MM.1S (cell line): ENCODE measurements at regions not wholly inside any gene's neighbourhood (a gene's known extent, or its start where the extent isn't known, plus 50 kb on each side); places are given as distances from the start of the nearest gene placed in this dataset.

Source experiments
- DNase-seq: peaks from one replicate; pipeline ENCODE4 v3.0.0-alpha.2; 2015
- H2AFZ ChIP-seq: fragments of 300-600 bp; sonication (generic); 2 replicates; pipeline ENCODE4 v1.6.0; 2016; ENCODE audit warnings: antibody characterized with exemption, low read length
- H3F3A ChIP-seq: fragments of 300-600 bp; sonication (generic); 2 replicates; pipeline ENCODE4 v1.6.1; 2016; ENCODE audit warnings: mild to moderate bottlenecking, antibody characterized with exemption, low read length, moderate library complexity, mixed read lengths; ENCODE audit not compliant: insufficient read depth
- H3K27ac ChIP-seq: fragments of 300-600 bp; sonication (generic); 2 replicates; pipeline ENCODE4 v1.5.1; 2016; ENCODE audit warnings: mild to moderate bottlenecking, low read length
- H3K27me3 ChIP-seq: fragments of 300-600 bp; sonication (generic); replicated peaks from 2 replicates; pipeline ENCODE4 v1.6.0; 2016; ENCODE audit warnings: low read length; ENCODE audit not compliant: insufficient read depth
- H3K36me3 ChIP-seq: fragments of 300-600 bp; sonication (generic); replicated peaks from 2 replicates; pipeline ENCODE4 v1.6.1; 2016; ENCODE audit warnings: mild to moderate bottlenecking, low read length, mixed read lengths; ENCODE audit not compliant: insufficient read depth
- H3K4me1 ChIP-seq: fragments of 300-600 bp; sonication (generic); 2 replicates; pipeline ENCODE4 v1.6.1; 2016; ENCODE audit warnings: low read length, mixed read lengths
- H3K4me2 ChIP-seq: fragments of 300-600 bp; sonication (generic); 2 replicates; pipeline ENCODE4 v1.6.0; 2016; ENCODE audit warnings: low read depth, low read length
- H3K4me3 ChIP-seq: fragments of 300-600 bp; sonication (generic); 2 replicates; pipeline ENCODE4 v1.5.1; 2016; ENCODE audit warnings: low read length, mixed read lengths
- H3K79me2 ChIP-seq: fragments of 300-600 bp; sonication (generic); 2 replicates; pipeline ENCODE4 v1.6.1; 2016; ENCODE audit warnings: mixed run types, low read length, mixed read lengths
- H3K9ac ChIP-seq: fragments of 300-600 bp; sonication (generic); 2 replicates; pipeline ENCODE4 v1.6.1; 2016; ENCODE audit warnings: low read length, mixed read lengths
- H3K9me2 ChIP-seq: fragments of 300-600 bp; sonication (generic); replicated peaks from 2 replicates; pipeline ENCODE4 v1.6.1; 2016; ENCODE audit warnings: mild to moderate bottlenecking, low read length, mixed read lengths; ENCODE audit not compliant: insufficient read depth
- H3K9me3 ChIP-seq: fragments of 300-600 bp; sonication (generic); replicated peaks from 2 replicates; pipeline ENCODE4 v1.6.1; 2016; ENCODE audit warnings: mild to moderate bottlenecking, low read length, mixed read lengths; ENCODE audit not compliant: insufficient read depth
- H4K20me1 ChIP-seq: fragments of 300-600 bp; sonication (generic); 2 replicates; pipeline ENCODE4 v1.6.1; 2016; ENCODE audit warnings: mild to moderate bottlenecking, low read length, moderate library complexity, mixed read lengths; ENCODE audit not compliant: insufficient read depth
- CTCF ChIP-seq: fragments of 300-600 bp; sonication (generic); IDR thresholded peaks from 2 replicates; pipeline ENCODE4 v1.5.1; 2016; ENCODE audit warnings: antibody characterized with exemption, low read length, mixed read lengths
- EZH2 ChIP-seq: fragments of 300-600 bp; sonication (generic); optimal IDR thresholded peaks from 2 replicates; pipeline ENCODE3; 2017; ENCODE audit warnings: low read depth, mild to moderate bottlenecking, antibody characterized with exemption, low read length, mixed read lengths
- EZH2phosphoT487 ChIP-seq: fragments of 300-600 bp; sonication (generic); IDR thresholded peaks from 2 replicates; pipeline ENCODE4 v1.6.1; 2018; ENCODE audit warnings: antibody characterized with exemption, low read length

DNA sequence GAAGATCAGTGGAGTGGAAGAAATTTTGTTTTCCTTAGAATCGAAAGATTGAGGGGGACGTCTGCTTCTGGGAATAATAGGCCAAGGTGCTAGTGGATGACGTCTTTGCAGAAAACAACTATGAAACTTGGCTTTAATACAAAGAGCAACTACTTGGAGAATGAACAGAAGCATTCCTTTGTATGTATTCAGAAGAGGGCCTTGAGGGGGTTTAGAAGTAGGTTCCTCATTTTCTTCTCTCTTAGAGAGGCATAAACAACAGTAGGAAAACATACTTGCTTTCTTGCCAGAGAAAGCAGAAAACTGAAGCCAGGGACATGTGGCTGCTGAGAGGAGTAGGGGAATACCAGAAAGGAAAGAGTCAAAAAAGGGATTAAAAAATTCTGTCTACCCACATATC is 167.8 kb downstream of the ZNF330 start:
- no peaks in the 10 kb centered on the region for H3K4me1 ChIP-seq
- no peaks in the 10 kb centered on the region for H3F3A ChIP-seq
- DNase-seq, result no peak
- TF ChIP-seq EZH2phosphoT487 (no peak), EZH2 (no peak), CTCF (no peak)
- H3K36me3 ChIP-seq, result no peaks in the 10 kb centered on the region
- no peaks in the 10 kb centered on the region for H4K20me1 ChIP-seq
- no peaks in the 10 kb centered on the region for H3K79me2 ChIP-seq
- H2AFZ ChIP-seq, result no peak overlapping the region
- no peak overlapping the region for H3K27ac ChIP-seq
- no peaks in the 10 kb centered on the region for H3K9me2 ChIP-seq
- H3K4me2 ChIP-seq, result no peak overlapping the region
- no peaks in the 10 kb centered on the region for H3K9me3 ChIP-seq
- H3K4me3 ChIP-seq, result no peak overlapping the region
- no peak overlapping the region for H3K9ac ChIP-seq
- no peaks in the 10 kb centered on the region for H3K27me3 ChIP-seq

DNA sequence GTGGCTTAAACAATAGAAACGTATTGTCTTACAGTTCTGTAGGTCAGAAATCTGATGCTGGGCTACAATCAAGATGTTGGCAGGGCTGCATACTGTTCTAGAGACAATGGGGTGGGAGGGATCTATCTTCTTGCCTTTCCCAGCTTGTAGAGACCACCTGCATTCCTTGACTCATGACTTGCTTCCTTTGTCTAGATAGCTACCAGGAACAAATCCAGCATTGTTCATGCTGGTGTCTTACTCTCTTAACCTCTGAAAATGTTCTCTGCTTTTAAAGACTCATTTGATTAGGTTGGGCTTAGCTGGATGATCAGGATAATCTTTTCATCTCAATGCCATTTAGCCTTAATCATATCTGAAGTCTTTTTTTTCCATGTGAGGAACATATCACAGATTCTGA is 169.0 kb downstream of the ZNF330 start:
- no peak overlapping the region for H3K4me2 ChIP-seq
- no peak overlapping the region for H3K4me3 ChIP-seq
- DNase-seq, result no peak
- no peaks in the 10 kb centered on the region for H3K9me3 ChIP-seq
- H3K27me3 ChIP-seq, result no peaks in the 10 kb centered on the region
- no peak overlapping the region for H2AFZ ChIP-seq
- H3K79me2 ChIP-seq, result no peaks in the 10 kb centered on the region
- no peak overlapping the region for H3K27ac ChIP-seq
- H3K9ac ChIP-seq, result no peak overlapping the region
- H3K4me1 ChIP-seq, result no peaks in the 10 kb centered on the region
- H3K36me3 ChIP-seq, result no peaks in the 10 kb centered on the region
- H3K9me2 ChIP-seq, result no peaks in the 10 kb centered on the region
- no peak for TF ChIP-seq CTCF
- no peak for TF ChIP-seq EZH2phosphoT487
- TF ChIP-seq EZH2, result no peak
- H4K20me1 ChIP-seq, result no peaks in the 10 kb centered on the region
- H3F3A ChIP-seq, result no peaks in the 10 kb centered on the region

DNA sequence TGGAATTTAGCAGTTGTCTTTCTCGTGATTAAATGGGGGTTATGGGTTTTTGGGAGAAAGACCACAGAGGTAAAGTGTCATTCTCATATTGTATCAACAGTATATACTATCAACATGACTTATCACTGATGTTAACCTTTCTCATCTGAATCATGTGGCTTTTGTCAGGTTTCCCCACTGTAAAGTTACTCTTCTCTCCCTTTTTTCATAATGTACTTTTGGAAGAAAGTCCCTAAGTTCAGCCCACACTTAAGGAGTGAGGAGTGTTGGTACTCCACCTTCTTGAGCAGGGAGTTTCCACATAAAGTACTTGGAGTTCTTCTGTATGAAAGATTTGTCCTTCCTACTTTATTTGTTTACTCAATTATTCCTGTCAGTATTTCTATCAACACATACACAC is 169.9 kb downstream of the ZNF330 start:
- Histone ChIP-seq H3K4me1 (no peaks in the 10 kb centered on the region), H3K27ac (no peak overlapping the region), H3F3A (no peaks in the 10 kb centered on the region), H3K36me3 (no peaks in the 10 kb centered on the region), H2AFZ (no peak overlapping the region), H3K9me3 (no peaks in the 10 kb centered on the region), H3K9ac (no peak overlapping the region), H3K79me2 (no peaks in the 10 kb centered on the region), H3K9me2 (no peaks in the 10 kb centered on the region), H3K27me3 (no peaks in the 10 kb centered on the region), H4K20me1 (no peaks in the 10 kb centered on the region), H3K4me3 (no peak overlapping the region), H3K4me2 (no peak overlapping the region)
- no peak for DNase-seq
- TF ChIP-seq CTCF, result no peak
- TF ChIP-seq EZH2phosphoT487, result no peak
- TF ChIP-seq EZH2, result no peak

- Histone ChIP-seq H3K4me1 (no peaks in the 10 kb centered on the region), H3F3A (no peaks in the 10 kb centered on the region), H4K20me1 (no peaks in the 10 kb centered on the region), H3K4me3 (no peak overlapping the region), H3K27me3 (no peaks in the 10 kb centered on the region), H3K9me3 (no peaks in the 10 kb centered on the region), H3K79me2 (no peaks in the 10 kb centered on the region), H3K4me2 (no peak overlapping the region), H2AFZ (no peak overlapping the region), H3K27ac (no peak overlapping the region), H3K36me3 (no peaks in the 10 kb centered on the region), H3K9me2 (no peaks in the 10 kb centered on the region), H3K9ac (no peak overlapping the region)
- no peak for DNase-seq
- TF ChIP-seq EZH2 (no peak), CTCF (no peak), EZH2phosphoT487 (no peak)
Measured at GRCh38 chr4:141391293-141391692, 170.6 kb downstream of the ZNF330 start.
